ENCODE measurements at regions not wholly inside any gene's neighbourhood (a gene's known extent, or its start where the extent isn't known, plus 50 kb on each side); places are given as distances from the start of the nearest gene placed in this dataset.

DNA sequence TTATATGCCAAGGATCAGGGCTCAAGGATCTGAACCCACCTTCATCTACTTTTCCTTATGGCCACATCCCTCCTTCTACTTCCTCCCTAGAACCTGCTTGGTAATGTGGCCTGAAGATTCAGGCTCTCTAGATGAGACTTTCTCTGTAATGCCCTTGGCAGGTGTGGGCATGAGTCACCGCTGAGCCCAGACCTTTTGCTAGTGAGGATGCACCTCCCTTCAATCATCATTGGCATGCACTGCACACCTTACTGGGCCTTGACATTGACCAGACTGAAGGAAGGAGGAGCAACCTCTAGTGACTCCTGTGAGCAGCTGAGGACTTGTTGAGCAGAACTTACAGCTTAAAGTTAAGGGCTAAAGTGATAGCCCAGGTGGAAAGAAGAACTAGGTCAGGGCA is 405.3 kb downstream of the MAFB start:
- Histone ChIP-seq H3K23ac (ENCODE audit: insufficient read length) (no peak overlapping the region), H3K79me2 (ENCODE audit: control insufficient read depth in 1 of 2, insufficient read depth in 2 of 2, low read length in 2 of 2) (no peaks in the 10 kb centered on the region), H3K9ac (replicated peaks in 1 of 4; ENCODE audit: extremely low read depth in 1 of 4, low read depth in 3 of 4, low read length in 3 of 4) (no peak overlapping the region), H3K23me2 (ENCODE audit: low read depth, low read length) (no peaks in the 10 kb centered on the region), H3K27me3 (replicated peaks in 1 of 4; ENCODE audit: control insufficient read depth in 3 of 4, extremely low read depth in 1 of 4, insufficient read depth in 3 of 4, low read length in 3 of 4) (no peaks in the 10 kb centered on the region), H4K5ac (ENCODE audit: insufficient read length, low read depth, low read length) (no peak overlapping the region), H3K4me1 (replicated peaks in 1 of 4; ENCODE audit: control insufficient read depth in 3 of 4, insufficient read depth in 4 of 4, low read length in 3 of 4) (peaks cover 1 to 10% (median 4%) of the 10 kb centered on the region in 4 experiments), H3K18ac (ENCODE audit: extremely low read depth, low read length) (peak overlapping the region; percentile 40; the same call in 1 of the 2 replicates), H3K14ac (ENCODE audit: insufficient read length) (no peak overlapping the region), H3K27ac (ENCODE audit: low read depth, low read length) (no peak overlapping the region), H2AFZ (ENCODE audit: low read length) (no peak overlapping the region), H2BK12ac (ENCODE audit: low read depth, low read length) (peak overlapping the region; percentile 7; the same call in 1 of the 2 replicates), H2BK5ac (ENCODE audit: low read depth, low read length) (no peak overlapping the region), H3K9me3 (ENCODE audit: insufficient read depth in 2 of 2, low read depth in 1 of 2, low read length in 1 of 2) (no peaks in the 10 kb centered on the region), H2BK20ac (ENCODE audit: low read length) (no peak overlapping the region), H3K4me2 (ENCODE audit: insufficient read depth in 1 of 2, low read depth in 2 of 2, low read length in 2 of 2) (no peak overlapping the region), H2AK5ac (ENCODE audit: low read depth, low read length) (no peak overlapping the region), H3K79me1 (ENCODE audit: low read depth, low read length) (no peaks in the 10 kb centered on the region), H3K4me3 (ENCODE audit: extremely low read depth in 1 of 4, insufficient read depth in 2 of 4, low read depth in 3 of 4, low read length in 4 of 4) (no peak overlapping the region), H3K36me3 (ENCODE audit: control insufficient read depth in 2 of 4, insufficient read depth in 4 of 4, low read length in 3 of 4) (no peaks in the 10 kb centered on the region), H2BK15ac (ENCODE audit: low read length) (0 out of 2 replicates have a peak overlapping the region, but pooled peaks have one; percentile 67), H3K56ac (replicated peaks; ENCODE audit: insufficient read length, low read depth, low read length) (no peak overlapping the region), H2BK120ac (replicated peaks; ENCODE audit: low read depth, low read length) (no peak overlapping the region), H4K8ac (ENCODE audit: extremely low read depth, insufficient read depth, low read length) (no peak overlapping the region), H4K20me1 (replicated peaks in 1 of 2; ENCODE audit: control insufficient read depth in 1 of 2, insufficient read depth in 2 of 2, low read length in 2 of 2) (no peaks in the 10 kb centered on the region), H3K4ac (replicated peaks; ENCODE audit: insufficient read length, low read depth, low read length) (no peak overlapping the region), H4K91ac (replicated peaks; ENCODE audit: insufficient read length, low read length) (no peak overlapping the region)
- DNase-seq (ENCODE audit: low read depth in 1 of 2, low spot score in 2 of 2), result no peak
- no peak for FAIRE-seq
- TF ChIP-seq PHF8 (conservative IDR thresholded peaks at IDR 0.05; ENCODE audit: low read depth, low read length) (no peak), USF2 (IDR thresholded peaks at IDR 0.05; ENCODE audit: low read length) (no peak), RNF2 (IDR thresholded peaks at IDR 0.05; ENCODE audit: borderline replicate concordance, low read depth, low read length, missing control alignments, poor library complexity, severe bottlenecking) (no peak), SIN3A (conservative IDR thresholded peaks at IDR 0.05 in 1 of 2, IDR thresholded peaks at IDR 0.05 in 1 of 2; ENCODE audit: low read depth in 1 of 2, low read length in 2 of 2) (no peak), ASH2L (IDR thresholded peaks at IDR 0.05; ENCODE audit: low read length) (no peak), SRF (IDR thresholded peaks at IDR 0.05; ENCODE audit: low read depth, low read length) (no peak), JUND (IDR thresholded peaks at IDR 0.05; ENCODE audit: low read length) (no peak), TAF1 (IDR thresholded peaks at IDR 0.05; ENCODE audit: low read depth, low read length) (no peak), POU5F1 (IDR thresholded peaks at IDR 0.05; ENCODE audit: low read depth, low read length) (no peak)
- WGBS, 2 experiments (ENCODE audit: extremely low coverage in 1 of 2, insufficient coverage in 1 of 2, insufficient read length in 1 of 2, insufficient replicate concordance in 2 of 2, low coverage in 1 of 2, low lambda C conversion rate in 2 of 2, missing lambda C conversion rate in 1 of 2), result 86% methylated on average over 1 of the region's 1 CpG; no CpG with 5 or more reads in 1 of the 2 experiments
- ChIA-PET POLR2A (ENCODE audit: partially characterized antibody) (interaction anchor here (0.8 kb wide), 1 partner anchor 8 kb away, joined by 4 read pairs; no protein-coding TSS in a partner anchor), CTCF (ENCODE audit: partially characterized antibody) (no interaction called here)
